GM23338 (cell line): ENCODE measurements at regions not wholly inside any gene's neighbourhood (a gene's known extent, or its start where the extent isn't known, plus 50 kb on each side); places are given as distances from the start of the nearest gene placed in this dataset.

Experiments used
- CREB1 ChIP-seq: fragments of 250-450 bp; sonication (Bioruptor Pico); IDR thresholded peaks from 2 replicates; pipeline ENCODE4 v1.5.0; 2020; ENCODE audit warnings: low read depth, mild to moderate bottlenecking, moderate library complexity
- CTCF ChIP-seq, 2 experiments: fragments of 200-600 bp in 1 of 2; sonication (generic) in 1 of 2; conservative IDR thresholded peaks; 2 replicates each; pipeline versions ENCODE4 v1.5.1 to v1.6.1; 2016 to 2017; ENCODE audit warnings: antibody characterized with exemption in 2 of 2, low read depth in 2 of 2, mild to moderate bottlenecking in 2 of 2, moderate library complexity in 1 of 2
- EZH2 ChIP-seq: fragments of 200-600 bp; sonication (generic); IDR thresholded peaks from one replicate; pipeline ENCODE4 v1.8.0; 2017; ENCODE audit warnings: antibody characterized with exemption, mild to moderate bottlenecking, low read depth; ENCODE audit not compliant: unreplicated experiment
- EZH2phosphoT487 ChIP-seq: fragments of 200-600 bp; sonication (generic); IDR thresholded peaks from one replicate; pipeline ENCODE4 v1.8.1; 2018; ENCODE audit warnings: antibody characterized with exemption; ENCODE audit not compliant: unreplicated experiment
- JUNB ChIP-seq: IDR thresholded peaks from one replicate; pipeline ENCODE4 v1.6.1; 2016; ENCODE audit warnings: antibody characterized with exemption; ENCODE audit not compliant: unreplicated experiment
- NANOG ChIP-seq: IDR thresholded peaks from 2 replicates; pipeline ENCODE4 v1.6.1; 2016; ENCODE audit warnings: antibody characterized with exemption, borderline replicate concordance
- POLR2AphosphoS5 ChIP-seq: IDR thresholded peaks from 2 replicates; pipeline ENCODE4 v1.6.1; 2016; ENCODE audit warnings: antibody characterized with exemption, low read depth
- REST ChIP-seq: IDR thresholded peaks from one replicate; pipeline ENCODE4 v1.6.1; 2018; ENCODE audit warnings: antibody characterized with exemption; ENCODE audit not compliant: unreplicated experiment
- STAT1 ChIP-seq: IDR thresholded peaks from one replicate; pipeline ENCODE4 v1.6.1; 2016; ENCODE audit warnings: antibody characterized with exemption; ENCODE audit not compliant: unreplicated experiment
- ZNF114 ChIP-seq: fragments of 250-450 bp; sonication (Bioruptor Pico); IDR thresholded peaks from 2 replicates; pipeline ENCODE4 v1.5.0; 2020; ENCODE audit warnings: mild to moderate bottlenecking, moderate library complexity

GRCh38 chr1:4371849-4372248 is 282.6 kb upstream of the AJAP1 start:
- no peak for TF ChIP-seq CTCF (conservative IDR thresholded peaks at IDR 0.05; ENCODE audit: low read depth in 2 of 2)
- TF ChIP-seq EZH2phosphoT487: no peak
- no peak for TF ChIP-seq STAT1
- TF ChIP-seq POLR2AphosphoS5: no peak
- TF ChIP-seq EZH2: no peak
- no peak for TF ChIP-seq CREB1 (CRISPR knock-in tag)
- no peak for TF ChIP-seq NANOG
- no peak for TF ChIP-seq ZNF114 (CRISPR knock-in tag)
- TF ChIP-seq REST: no peak
- no peak for TF ChIP-seq JUNB
